ENCODE measurements at regions not wholly inside any gene's neighbourhood (a gene's known extent, or its start where the extent isn't known, plus 50 kb on each side); places are given as distances from the start of the nearest gene placed in this dataset.

DNA sequence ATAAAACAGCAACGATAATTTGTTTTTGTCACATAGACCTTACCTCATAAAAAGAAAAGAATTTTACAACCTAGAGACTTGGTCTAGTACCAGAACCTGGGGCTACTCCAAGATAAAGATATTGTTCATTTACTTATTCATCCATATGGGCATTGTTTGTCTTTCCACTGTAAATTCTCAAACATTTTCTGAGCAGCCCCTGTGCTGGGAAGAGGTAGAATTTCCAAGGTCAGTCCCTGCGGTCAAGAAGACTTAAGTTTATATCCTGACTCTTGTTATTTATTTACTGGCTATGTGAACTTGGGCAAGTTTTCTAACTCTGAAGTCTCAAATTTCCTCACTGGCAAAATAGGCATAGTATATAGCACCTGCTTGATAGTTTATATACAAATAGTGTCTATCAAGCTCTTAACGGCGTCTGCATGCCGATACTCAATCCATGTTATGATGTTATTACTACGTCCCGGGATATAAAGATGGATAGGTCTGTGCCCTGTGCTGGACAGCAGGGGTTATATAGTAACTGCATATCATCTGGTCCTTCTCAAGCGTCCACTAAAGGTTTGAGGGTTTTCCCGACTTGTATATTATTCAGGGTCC, 222.1 kb upstream of the TAPT1 start:
- Mint-ChIP-seq H3K27me3 (peaks cover 3% of the 10 kb centered on the region), H3K36me3 (ENCODE audit: low read depth) (no peaks in the 10 kb centered on the region), H3K4me1 (ENCODE audit: low read depth) (no peaks in the 10 kb centered on the region), H3K27ac (no peak overlapping the region), H3K9me3 (no peaks in the 10 kb centered on the region), H3K4me3 (no peak overlapping the region)
- no peaks in the 10 kb centered on the region for H3K36me3 ChIP-seq (ENCODE audit: insufficient read depth, low read length)
- H3K27me3 ChIP-seq (ENCODE audit: control insufficient read depth in 1 of 2, insufficient read depth in 2 of 2, low read length in 2 of 2): no peaks in the 10 kb centered on the region
- CTCF ChIA-PET: no interaction called here
- no peak overlapping the region for H3K4me3 ChIP-seq (ENCODE audit: low read length)
- TF ChIP-seq, protein P1, sequence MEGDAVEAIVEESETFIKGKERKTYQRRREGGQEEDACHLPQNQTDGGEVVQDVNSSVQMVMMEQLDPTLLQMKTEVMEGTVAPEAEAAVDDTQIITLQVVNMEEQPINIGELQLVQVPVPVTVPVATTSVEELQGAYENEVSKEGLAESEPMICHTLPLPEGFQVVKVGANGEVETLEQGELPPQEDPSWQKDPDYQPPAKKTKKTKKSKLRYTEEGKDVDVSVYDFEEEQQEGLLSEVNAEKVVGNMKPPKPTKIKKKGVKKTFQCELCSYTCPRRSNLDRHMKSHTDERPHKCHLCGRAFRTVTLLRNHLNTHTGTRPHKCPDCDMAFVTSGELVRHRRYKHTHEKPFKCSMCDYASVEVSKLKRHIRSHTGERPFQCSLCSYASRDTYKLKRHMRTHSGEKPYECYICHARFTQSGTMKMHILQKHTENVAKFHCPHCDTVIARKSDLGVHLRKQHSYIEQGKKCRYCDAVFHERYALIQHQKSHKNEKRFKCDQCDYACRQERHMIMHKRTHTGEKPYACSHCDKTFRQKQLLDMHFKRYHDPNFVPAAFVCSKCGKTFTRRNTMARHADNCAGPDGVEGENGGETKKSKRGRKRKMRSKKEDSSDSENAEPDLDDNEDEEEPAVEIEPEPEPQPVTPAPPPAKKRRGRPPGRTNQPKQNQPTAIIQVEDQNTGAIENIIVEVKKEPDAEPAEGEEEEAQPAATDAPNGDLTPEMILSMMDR (IDR thresholded peaks at IDR 0.05): no peak
- intact Hi-C loops (cut with DNase I, micrococcal nuclease): loop anchor here in 1 of 2 experiments (10.0 kb wide), 1 partner anchor 154 kb away; no protein-coding TSS in a partner anchor
- H3K27ac ChIP-seq (ENCODE audit: low read depth in 1 of 2, low read length in 2 of 2): no peak overlapping the region
- peaks cover 0 to 5% of the 10 kb centered on the region in 2 experiments for H3K9me3 ChIP-seq (ENCODE audit: control insufficient read depth in 1 of 2, insufficient read depth in 1 of 2, low read length in 2 of 2)
- DNase-seq (no peak), ATAC-seq (ENCODE audit: poor library complexity) (no peak)
- POLR2A ChIA-PET: no interaction called here
- no peaks in the 10 kb centered on the region for H3K4me1 ChIP-seq (ENCODE audit: insufficient read depth, low read length)

DNA sequence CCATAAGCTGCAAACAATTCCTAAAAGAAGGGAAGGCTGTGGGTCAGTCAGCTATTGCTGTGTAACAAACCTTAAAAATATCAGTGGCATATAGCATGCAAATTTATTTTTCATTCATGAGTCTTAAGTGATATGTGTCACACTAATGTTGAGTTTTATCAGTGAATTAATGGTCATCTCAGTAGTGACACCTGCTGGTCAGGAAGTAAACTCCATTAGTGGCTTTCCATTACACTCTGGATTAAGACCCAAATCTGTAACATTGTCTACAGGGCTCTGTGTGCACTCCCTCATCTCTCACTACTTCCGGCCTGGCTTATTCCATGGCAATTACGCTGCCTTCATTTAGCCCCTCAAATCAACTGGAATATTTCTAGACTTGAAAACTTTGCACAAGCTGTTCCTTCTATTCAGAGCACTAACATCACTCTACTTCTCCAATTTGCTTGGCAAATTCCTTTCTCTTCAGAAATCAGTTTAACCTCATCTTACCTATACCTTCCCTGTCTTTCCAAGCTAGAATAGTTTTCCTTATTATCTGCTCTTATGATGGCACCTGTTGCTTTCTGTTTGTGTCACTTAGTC, 217.3 kb upstream of the TAPT1 start:
- TF ChIP-seq, protein P1 (IDR thresholded peaks at IDR 0.05): peak; percentile 57
- H3K9me3 Mint-ChIP-seq: no peaks in the 10 kb centered on the region
- Histone ChIP-seq H3K9me3 (ENCODE audit: control insufficient read depth in 1 of 2, insufficient read depth in 1 of 2, low read length in 2 of 2) (no peaks in the 10 kb centered on the region), H3K36me3 (ENCODE audit: insufficient read depth, low read length) (no peaks in the 10 kb centered on the region), H3K4me1 (ENCODE audit: insufficient read depth, low read length) (no peaks in the 10 kb centered on the region), H3K27ac (ENCODE audit: low read depth in 1 of 2, low read length in 2 of 2) (no peak overlapping the region), H3K4me3 (ENCODE audit: low read length) (no peak overlapping the region), H3K27me3 (ENCODE audit: control insufficient read depth in 1 of 2, insufficient read depth in 2 of 2, low read length in 2 of 2) (no peaks in the 10 kb centered on the region)
- intact Hi-C loops (cut with DNase I, micrococcal nuclease): loop anchor here (2.0 to 10.0 kb wide), 4 partner anchors 149 to 417 kb away; no protein-coding TSS in a partner anchor
- no peaks in the 10 kb centered on the region for H3K36me3 Mint-ChIP-seq (ENCODE audit: low read depth)
- H3K4me3 Mint-ChIP-seq: no peak overlapping the region
- peaks cover 4% of the 10 kb centered on the region for H3K27me3 Mint-ChIP-seq
- DNase-seq (peak in 3 of 14 experiments; percentile 9 to 46 (median 34)), ATAC-seq (ENCODE audit: poor library complexity) (no peak)
- H3K27ac Mint-ChIP-seq: no peak overlapping the region
- no peaks in the 10 kb centered on the region for H3K4me1 Mint-ChIP-seq (ENCODE audit: low read depth)
- CTCF ChIA-PET: no interaction called here
- POLR2A ChIA-PET: no interaction called here

DNA sequence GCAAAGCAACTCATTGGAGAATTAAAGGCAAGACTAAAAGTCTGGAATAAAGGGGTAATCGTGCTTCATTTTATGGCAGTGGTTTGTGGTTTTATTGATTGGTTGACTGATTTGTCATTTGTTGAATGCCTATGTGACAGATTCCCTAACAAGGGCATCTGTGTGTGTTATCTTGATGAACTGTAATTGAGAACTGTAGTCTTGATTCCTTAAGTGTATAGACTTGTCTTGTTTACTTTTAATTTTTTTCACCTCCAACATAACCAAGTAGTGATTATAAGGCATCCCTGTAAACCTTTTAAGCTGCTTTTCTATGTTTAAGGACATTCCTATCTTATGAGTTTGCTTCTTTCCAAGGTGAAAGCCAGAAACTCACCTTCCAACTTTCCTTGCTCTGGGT, 216.0 kb upstream of the TAPT1 start:
- Histone ChIP-seq H3K4me3 (ENCODE audit: low read length) (no peak overlapping the region), H3K36me3 (ENCODE audit: insufficient read depth, low read length) (no peaks in the 10 kb centered on the region), H3K27ac (ENCODE audit: low read depth in 1 of 2, low read length in 2 of 2) (no peak overlapping the region), H3K27me3 (ENCODE audit: control insufficient read depth in 1 of 2, insufficient read depth in 2 of 2, low read length in 2 of 2) (no peaks in the 10 kb centered on the region), H3K4me1 (ENCODE audit: insufficient read depth, low read length) (no peaks in the 10 kb centered on the region), H3K9me3 (ENCODE audit: control insufficient read depth in 1 of 2, insufficient read depth in 1 of 2, low read length in 2 of 2) (peaks cover 0 to 4% of the 10 kb centered on the region in 2 experiments)
- TF ChIP-seq, protein P1 (IDR thresholded peaks at IDR 0.05): no peak
- H3K9me3 Mint-ChIP-seq: peaks cover 6% of the 10 kb centered on the region
- no peak for ATAC-seq (ENCODE audit: poor library complexity)
- no peaks in the 10 kb centered on the region for H3K36me3 Mint-ChIP-seq (ENCODE audit: low read depth)
- no peaks in the 10 kb centered on the region for H3K4me1 Mint-ChIP-seq (ENCODE audit: low read depth)
- ChIA-PET POLR2A (no interaction called here), CTCF (no interaction called here)
- intact Hi-C loops (cut with DNase I, micrococcal nuclease): loop anchor here (2.0 to 10.0 kb wide), 4 partner anchors 147 to 415 kb away; no protein-coding TSS in a partner anchor
- no peak overlapping the region for H3K4me3 Mint-ChIP-seq
- H3K27me3 Mint-ChIP-seq: peaks cover 4% of the 10 kb centered on the region
- no peak overlapping the region for H3K27ac Mint-ChIP-seq
- no peak for DNase-seq
